Cardiac muscle cell (in vitro differentiated cells and primary cell): ENCODE measurements at regions not wholly inside any gene's neighbourhood (a gene's known extent, or its start where the extent isn't known, plus 50 kb on each side); places are given as distances from the start of the nearest gene placed in this dataset.
"Not testable (repeated sequence)": the region's sequence is repeated elsewhere in the genome, so short reads cannot be mapped to it uniquely, and the experiment has no call there.

Source experiments
- DNase-seq, 2 donors: peaks; one replicate each; pipeline versions ENCODE4 v3.0.0 to v3.0.0-alpha.2; 2010 to 2017; ENCODE audit warnings: low read depth in 1 of 2, low spot score in 1 of 2
- H3K27ac ChIP-seq: fragments of 200-600 bp; sonication (generic); 2 replicates; pipeline ENCODE4 v1.5.1; 2016
- H3K27me3 ChIP-seq: fragments of 200-600 bp; sonication (generic); 2 replicates; pipeline ENCODE4 v1.6.0; 2016; ENCODE audit warnings: control low read depth
- H3K36me3 ChIP-seq: fragments of 200-600 bp; sonication (generic); 2 replicates; pipeline ENCODE4 v1.5.1; 2016; ENCODE audit warnings: control low read depth
- H3K4me1 ChIP-seq: fragments of 200-600 bp; sonication (generic); 2 replicates; pipeline ENCODE4 v1.8.1; 2017; ENCODE audit warnings: low read depth, mild to moderate bottlenecking, mixed run types
- H3K4me3 ChIP-seq: fragments of 200-600 bp; sonication (generic); 2 replicates; pipeline ENCODE4 v1.5.1; 2016; ENCODE audit warnings: mild to moderate bottlenecking
- H3K9me3 ChIP-seq: fragments of 200-600 bp; sonication (generic); 2 replicates; pipeline ENCODE4 v1.5.1; 2017; ENCODE audit warnings: low read depth, mild to moderate bottlenecking, control low read depth
- CTCF ChIP-seq: IDR thresholded peaks from 2 replicates; pipeline ENCODE4 v1.5.1; 2012; ENCODE audit warnings: low read depth, mild to moderate bottlenecking, low read length

- not testable (repeated sequence) for H3K4me3 ChIP-seq, H3K9me3 ChIP-seq, H3K4me1 ChIP-seq, DNase-seq, H3K36me3 ChIP-seq, H3K27me3 ChIP-seq, H3K27ac ChIP-seq
Observed at GRCh38 chr5:71343994-71344393, 111.5 kb upstream of the BDP1 start.

GRCh38 chr5:71372601-71373000, 82.8 kb upstream of the BDP1 start:
- H3K4me1 ChIP-seq, H3K36me3 ChIP-seq: not testable (repeated sequence)

GRCh38 chr5:71373054-71373734, 82.3 kb upstream of the BDP1 start:
- not testable (repeated sequence) for H3K36me3 ChIP-seq, H3K9me3 ChIP-seq, H3K27ac ChIP-seq, H3K4me3 ChIP-seq, DNase-seq, H3K27me3 ChIP-seq, H3K4me1 ChIP-seq

More at GRCh38 chr5:71372601-71373000, 82.8 kb upstream of the BDP1 start:
- DNase-seq, H3K9me3 ChIP-seq, H3K27me3 ChIP-seq, H3K4me3 ChIP-seq, H3K27ac ChIP-seq: not testable (repeated sequence)

GRCh38 chr5:71384204-71384603, 71.2 kb upstream of the BDP1 start:
- not testable (repeated sequence) for H3K4me3 ChIP-seq, H3K4me1 ChIP-seq

GRCh38 chr5:71384706-71385105, 70.7 kb upstream of the BDP1 start:
- no peak overlapping the region for H3K4me3 ChIP-seq
- TF ChIP-seq CTCF: no peak
- H3K27me3 ChIP-seq: no peaks in the 10 kb centered on the region
- DNase-seq: no peak
- no peak overlapping the region for H3K27ac ChIP-seq
- no peaks in the 10 kb centered on the region for H3K36me3 ChIP-seq
- no peaks in the 10 kb centered on the region for H3K9me3 ChIP-seq
- H3K4me1 ChIP-seq: no peaks in the 10 kb centered on the region

More at GRCh38 chr5:71384204-71384603, 71.2 kb upstream of the BDP1 start:
- H3K27ac ChIP-seq, H3K36me3 ChIP-seq, H3K27me3 ChIP-seq, H3K9me3 ChIP-seq: not testable (repeated sequence)
- DNase-seq: peak in 1 of 2 donors; percentile 16

GRCh38 chr5:71385208-71385607, 70.2 kb upstream of the BDP1 start:
- not testable (repeated sequence) for H3K36me3 ChIP-seq, H3K4me1 ChIP-seq, H3K27me3 ChIP-seq, H3K4me3 ChIP-seq, H3K27ac ChIP-seq, H3K9me3 ChIP-seq
- DNase-seq: peak; percentile 2 to 8

GRCh38 chr5:71388184-71388583, 67.3 kb upstream of the BDP1 start:
- H3K36me3 ChIP-seq, H3K9me3 ChIP-seq, H3K27ac ChIP-seq, H3K4me3 ChIP-seq, H3K4me1 ChIP-seq, H3K27me3 ChIP-seq: not testable (repeated sequence)
- peak in 1 of 2 donors; percentile 67 for DNase-seq

GRCh38 chr5:71398400-71398799, 57.1 kb upstream of the BDP1 start:
- H3K4me1 ChIP-seq, H3K27ac ChIP-seq, H3K36me3 ChIP-seq, DNase-seq, H3K27me3 ChIP-seq, H3K9me3 ChIP-seq, H3K4me3 ChIP-seq: not testable (repeated sequence)

GRCh38 chr5:71398859-71399258, 56.6 kb upstream of the BDP1 start:
- not testable (repeated sequence) for H3K4me3 ChIP-seq, H3K27ac ChIP-seq

GRCh38 chr5:71399443-71399842, 56.0 kb upstream of the BDP1 start:
- H3K9me3 ChIP-seq, DNase-seq, H3K27me3 ChIP-seq, H3K4me1 ChIP-seq, H3K36me3 ChIP-seq, H3K4me3 ChIP-seq, H3K27ac ChIP-seq: not testable (repeated sequence)

More at GRCh38 chr5:71398859-71399258, 56.6 kb upstream of the BDP1 start:
- H3K36me3 ChIP-seq, H3K9me3 ChIP-seq, DNase-seq, H3K27me3 ChIP-seq, H3K4me1 ChIP-seq: not testable (repeated sequence)

- H3K27me3 ChIP-seq, DNase-seq, H3K27ac ChIP-seq, H3K4me3 ChIP-seq, H3K4me1 ChIP-seq, H3K9me3 ChIP-seq, H3K36me3 ChIP-seq: not testable (repeated sequence)
Observed at GRCh38 chr5:71400626-71401025, 54.8 kb upstream of the BDP1 start.

GRCh38 chr5:71401150-71401549, 54.3 kb upstream of the BDP1 start:
- not testable (repeated sequence) for H3K27ac ChIP-seq, H3K36me3 ChIP-seq, DNase-seq, H3K4me1 ChIP-seq, H3K27me3 ChIP-seq, H3K9me3 ChIP-seq, H3K4me3 ChIP-seq

GRCh38 chr5:71401564-71401963, 53.9 kb upstream of the BDP1 start:
- not testable (repeated sequence) for H3K9me3 ChIP-seq, H3K27me3 ChIP-seq, H3K4me1 ChIP-seq, H3K4me3 ChIP-seq, H3K27ac ChIP-seq, DNase-seq, H3K36me3 ChIP-seq

GRCh38 chr5:71404441-71404840, 51.0 kb upstream of the BDP1 start:
- not testable (repeated sequence) for H3K9me3 ChIP-seq, H3K4me1 ChIP-seq, H3K27ac ChIP-seq, H3K4me3 ChIP-seq, H3K27me3 ChIP-seq, DNase-seq, H3K36me3 ChIP-seq
